BLaER1 (cell line): ENCODE measurements at regions not wholly inside any gene's neighbourhood (a gene's known extent, or its start where the extent isn't known, plus 50 kb on each side); places are given as distances from the start of the nearest gene placed in this dataset.
A peak's percentile ranks its signal among the peaks of the same experiment; 100 is the strongest.
"Not testable (repeated sequence)": the region's sequence is repeated elsewhere in the genome, so short reads cannot be mapped to it uniquely, and the experiment has no call there.

ENCODE experiments used
- H3K27ac ChIP-seq: shearing (Covaris generic); formaldehyde crosslinking; 2 replicates; pipeline ENCODE4 v1.8.1; 2022
- H3K27me3 ChIP-seq: shearing (Covaris generic); formaldehyde crosslinking; 2 replicates; pipeline ENCODE4 v1.8.1; 2022
- H3K36me3 ChIP-seq: shearing (Covaris generic); formaldehyde crosslinking; 2 replicates; pipeline ENCODE4 v1.8.1; 2022
- H3K4me1 ChIP-seq: shearing (Covaris generic); formaldehyde crosslinking; 2 replicates; pipeline ENCODE4 v1.8.1; 2022
- H3K4me2 ChIP-seq: shearing (Covaris generic); formaldehyde crosslinking; 2 replicates; pipeline ENCODE4 v1.8.1; 2022
- H3K4me3 ChIP-seq: shearing (Covaris generic); formaldehyde crosslinking; 2 replicates; pipeline ENCODE4 v1.8.1; 2022
- H3K9ac ChIP-seq: shearing (Covaris generic); formaldehyde crosslinking; 2 replicates; pipeline ENCODE4 v1.8.1; 2022
- H3K9me3 ChIP-seq: shearing (Covaris generic); formaldehyde crosslinking; 2 replicates; pipeline ENCODE4 v1.8.1; 2022
- H4K20me1 ChIP-seq: shearing (Covaris generic); formaldehyde crosslinking; 2 replicates; pipeline ENCODE4 v1.8.1; 2022
- Cebpa-rat ChIP-seq: shearing (Covaris generic); IDR thresholded peaks from 2 replicates; pipeline ENCODE4 v1.8.1; 2022

GRCh38 chr10:52400562-52400961, 86.5 kb downstream of the DKK1 start:
- Histone ChIP-seq H3K9me3 (peaks cover 18% of the 10 kb centered on the region), H3K4me3 (no peak overlapping the region), H3K36me3 (peaks cover 4% of the 10 kb centered on the region; the same call in 1 of the 2 replicates), H3K4me2 (no peak overlapping the region), H4K20me1 (no peaks in the 10 kb centered on the region), H3K4me1 (no peaks in the 10 kb centered on the region), H3K9ac (no peak overlapping the region), H3K27me3 (no peaks in the 10 kb centered on the region), H3K27ac (no peak overlapping the region)
- no peak for TF ChIP-seq Cebpa-rat

- H3K4me2 ChIP-seq, H3K27ac ChIP-seq, H3K4me1 ChIP-seq, H3K4me3 ChIP-seq, H3K36me3 ChIP-seq, H3K9ac ChIP-seq, H4K20me1 ChIP-seq, H3K27me3 ChIP-seq: not testable (repeated sequence)
- H3K9me3 ChIP-seq: peaks cover 18% of the 10 kb centered on the region
These were observed 89.7 kb downstream of the DKK1 start for GRCh38 chr10:52403801-52404200.

- Histone ChIP-seq H3K9ac (no peak overlapping the region), H3K36me3 (no peaks in the 10 kb centered on the region), H3K4me2 (no peak overlapping the region), H3K4me1 (no peaks in the 10 kb centered on the region), H4K20me1 (no peaks in the 10 kb centered on the region), H3K27ac (no peak overlapping the region), H3K9me3 (no peaks in the 10 kb centered on the region), H3K27me3 (no peaks in the 10 kb centered on the region), H3K4me3 (no peak overlapping the region)
- no peak for TF ChIP-seq Cebpa-rat
These were observed 95.1 kb downstream of the DKK1 start for GRCh38 chr10:52409195-52409594.

GRCh38 chr10:52409928-52410327, 95.8 kb downstream of the DKK1 start:
- no peak for TF ChIP-seq Cebpa-rat
- H3K27me3 ChIP-seq: no peaks in the 10 kb centered on the region
- H3K4me1 ChIP-seq: no peaks in the 10 kb centered on the region
- H3K4me2 ChIP-seq: no peak overlapping the region
- H3K27ac ChIP-seq: no peak overlapping the region
- no peak overlapping the region for H3K4me3 ChIP-seq
- no peaks in the 10 kb centered on the region for H4K20me1 ChIP-seq
- no peaks in the 10 kb centered on the region for H3K9me3 ChIP-seq
- H3K9ac ChIP-seq: no peak overlapping the region
- H3K36me3 ChIP-seq: no peaks in the 10 kb centered on the region

- H3K9ac ChIP-seq: no peak overlapping the region
- TF ChIP-seq Cebpa-rat: no peak
- no peaks in the 10 kb centered on the region for H3K9me3 ChIP-seq
- H4K20me1 ChIP-seq: no peaks in the 10 kb centered on the region
- H3K36me3 ChIP-seq: no peaks in the 10 kb centered on the region
- H3K27ac ChIP-seq: no peak overlapping the region
- H3K4me2 ChIP-seq: no peak overlapping the region
- H3K4me1 ChIP-seq: no peaks in the 10 kb centered on the region
- no peak overlapping the region for H3K4me3 ChIP-seq
- H3K27me3 ChIP-seq: no peaks in the 10 kb centered on the region
These were observed 96.8 kb downstream of the DKK1 start for GRCh38 chr10:52410916-52411315.

GRCh38 chr10:52419281-52419680, 105.2 kb downstream of the DKK1 start:
- Histone ChIP-seq H4K20me1 (no peaks in the 10 kb centered on the region), H3K4me3 (no peak overlapping the region), H3K9me3 (no peaks in the 10 kb centered on the region), H3K27me3 (no peaks in the 10 kb centered on the region), H3K36me3 (no peaks in the 10 kb centered on the region), H3K27ac (no peak overlapping the region), H3K9ac (no peak overlapping the region), H3K4me2 (no peak overlapping the region), H3K4me1 (no peaks in the 10 kb centered on the region)
- TF ChIP-seq Cebpa-rat: no peak

- no peak for TF ChIP-seq Cebpa-rat
- Histone ChIP-seq H3K36me3 (no peaks in the 10 kb centered on the region), H3K4me2 (no peak overlapping the region), H3K9ac (no peak overlapping the region), H3K27me3 (no peaks in the 10 kb centered on the region), H3K4me3 (no peak overlapping the region), H3K9me3 (no peaks in the 10 kb centered on the region), H3K27ac (no peak overlapping the region), H4K20me1 (no peaks in the 10 kb centered on the region), H3K4me1 (no peaks in the 10 kb centered on the region)
These were observed 106.6 kb downstream of the DKK1 start for GRCh38 chr10:52420656-52421055.

GRCh38 chr10:52423369-52423768, 109.3 kb downstream of the DKK1 start:
- H3K9me3 ChIP-seq: no peaks in the 10 kb centered on the region; the same call in 1 of the 2 replicates
- no peak for TF ChIP-seq Cebpa-rat
- H3K4me3 ChIP-seq: no peak overlapping the region
- no peaks in the 10 kb centered on the region for H3K27me3 ChIP-seq
- H3K4me1 ChIP-seq: no peaks in the 10 kb centered on the region
- no peak overlapping the region for H3K4me2 ChIP-seq
- H3K36me3 ChIP-seq: no peaks in the 10 kb centered on the region
- no peak overlapping the region for H3K27ac ChIP-seq
- no peaks in the 10 kb centered on the region for H4K20me1 ChIP-seq
- no peak overlapping the region for H3K9ac ChIP-seq

GRCh38 chr10:52424341-52424740, 110.3 kb downstream of the DKK1 start:
- no peaks in the 10 kb centered on the region for H3K4me1 ChIP-seq
- no peak overlapping the region for H3K9ac ChIP-seq
- TF ChIP-seq Cebpa-rat: no peak
- H3K9me3 ChIP-seq: no peaks in the 10 kb centered on the region; the same call in 1 of the 2 replicates
- no peaks in the 10 kb centered on the region for H3K27me3 ChIP-seq
- H4K20me1 ChIP-seq: no peaks in the 10 kb centered on the region
- H3K27ac ChIP-seq: no peak overlapping the region
- H3K36me3 ChIP-seq: no peaks in the 10 kb centered on the region
- H3K4me3 ChIP-seq: no peak overlapping the region
- no peak overlapping the region for H3K4me2 ChIP-seq

GRCh38 chr10:52434734-52435133, 120.7 kb downstream of the DKK1 start:
- no peak for TF ChIP-seq Cebpa-rat
- H3K4me1 ChIP-seq: peaks cover 44% of the 10 kb centered on the region
- no peaks in the 10 kb centered on the region for H3K27me3 ChIP-seq
- H4K20me1 ChIP-seq: no peaks in the 10 kb centered on the region
- H3K4me2 ChIP-seq: no peak overlapping the region
- no peak overlapping the region for H3K9ac ChIP-seq
- H3K9me3 ChIP-seq: 0 out of 2 replicates have a peak, but pooled peaks cover 3% of the 10 kb centered on the region
- no peak overlapping the region for H3K4me3 ChIP-seq
- no peaks in the 10 kb centered on the region for H3K36me3 ChIP-seq
- no peak overlapping the region for H3K27ac ChIP-seq

GRCh38 chr10:52436664-52437063, 122.6 kb downstream of the DKK1 start:
- Histone ChIP-seq H3K4me3 (no peak overlapping the region), H3K27me3 (no peaks in the 10 kb centered on the region), H3K4me2 (peak overlapping the region; percentile 70), H3K36me3 (no peaks in the 10 kb centered on the region), H4K20me1 (no peaks in the 10 kb centered on the region), H3K27ac (peak overlapping the region; percentile 77), H3K4me1 (peaks cover 44% of the 10 kb centered on the region), H3K9me3 (peaks cover 20% of the 10 kb centered on the region), H3K9ac (peak overlapping the region; percentile 45; the same call in 1 of the 2 replicates)
- TF ChIP-seq Cebpa-rat: no peak
